HG03045 (cell line): ENCODE measurements at regions not wholly inside any gene's neighbourhood (a gene's known extent, or its start where the extent isn't known, plus 50 kb on each side); places are given as distances from the start of the nearest gene placed in this dataset.
"Not testable (repeated sequence)": the region's sequence is repeated elsewhere in the genome, so short reads cannot be mapped to it uniquely, and the experiment has no call there.

Source experiments
- ATAC-seq: cut with Tn5 transposase; IDR thresholded peaks from one replicate; pipeline ENCODE4 v1.9.1; 2021; ENCODE audit warnings: mild to moderate bottlenecking, moderate library complexity; ENCODE audit not compliant: unreplicated experiment

DNA sequence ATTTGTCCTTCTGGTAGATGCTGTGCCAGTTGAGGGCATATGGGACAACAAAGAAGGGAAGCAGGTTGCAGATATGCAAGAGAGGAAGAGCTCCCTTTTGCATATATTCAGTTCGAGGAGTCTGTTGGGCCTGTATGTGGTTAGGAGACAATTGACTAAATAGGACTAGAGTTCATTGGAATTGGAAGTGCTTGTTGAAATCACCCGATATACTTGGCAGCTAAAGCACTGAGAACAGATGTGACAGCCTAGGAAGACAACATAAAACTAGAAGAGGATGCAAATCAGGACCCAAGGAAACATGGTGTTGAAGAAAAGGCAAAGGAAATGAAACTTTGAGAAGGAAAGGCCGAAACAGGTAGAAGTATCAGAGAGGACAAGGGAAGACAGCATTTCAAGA lies 215.2 kb upstream of the P2RY1 start:
- ATAC-seq: no peak

DNA sequence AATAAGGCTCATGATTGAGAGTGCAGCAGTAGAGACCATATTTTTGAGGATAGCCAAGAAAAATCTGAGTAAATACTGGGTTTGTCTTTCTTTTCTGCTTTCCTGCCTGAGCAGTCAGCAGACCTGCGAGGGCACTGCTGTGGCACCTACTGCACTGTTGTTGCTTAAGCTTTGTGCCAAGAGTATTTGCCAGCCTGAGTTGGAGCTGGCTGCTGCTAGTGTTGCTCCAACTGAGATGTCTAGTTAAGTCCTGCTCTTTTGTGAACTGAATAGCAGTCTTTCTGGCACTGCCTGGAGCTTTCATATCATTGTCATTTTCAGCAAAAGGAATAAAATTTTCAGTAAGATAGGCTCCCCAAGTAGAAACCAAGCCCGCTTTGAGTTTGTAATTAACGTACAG lies 214.5 kb upstream of the P2RY1 start:
- ATAC-seq: no peak

DNA sequence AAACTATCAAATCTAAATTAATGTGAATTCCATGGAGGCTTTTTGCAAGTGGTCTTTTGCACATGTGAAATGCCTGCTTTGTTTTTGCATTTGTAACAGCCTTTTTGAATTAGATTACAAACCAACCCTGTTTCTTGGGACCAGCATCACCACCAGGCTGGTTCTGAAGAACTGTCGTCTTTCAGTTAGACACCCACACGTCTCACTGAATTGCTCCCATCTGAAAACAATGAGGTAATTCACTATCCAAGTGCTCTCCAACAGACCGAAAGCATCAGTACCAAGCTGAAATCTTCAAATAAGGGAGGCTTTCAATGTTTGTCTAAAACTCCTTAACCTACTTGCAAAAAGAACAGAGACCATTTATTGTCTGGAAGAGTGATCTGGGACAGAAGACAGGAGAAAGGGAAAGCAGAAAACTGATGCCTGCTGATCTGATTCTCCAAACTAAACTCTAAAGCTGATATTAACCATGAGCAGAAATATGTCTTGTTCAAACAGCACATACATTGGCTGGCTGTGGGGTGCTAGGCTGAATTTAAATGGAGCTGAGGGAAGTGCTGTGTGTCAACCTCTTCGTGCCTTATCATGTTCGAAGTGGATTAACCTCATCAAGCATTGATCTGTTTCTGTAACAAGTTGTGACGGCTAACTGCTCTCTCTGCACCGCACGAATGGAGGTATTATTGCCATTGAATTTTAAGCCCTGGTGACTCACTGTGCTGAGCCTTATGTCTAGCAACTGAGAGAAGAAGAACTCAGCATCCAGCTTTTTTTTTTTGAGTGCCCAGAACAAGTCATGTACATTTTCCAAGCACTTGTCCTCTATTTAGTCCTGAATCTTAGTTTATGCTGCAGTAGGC lies 213.7 kb upstream of the P2RY1 start:
- ATAC-seq: no peak

DNA sequence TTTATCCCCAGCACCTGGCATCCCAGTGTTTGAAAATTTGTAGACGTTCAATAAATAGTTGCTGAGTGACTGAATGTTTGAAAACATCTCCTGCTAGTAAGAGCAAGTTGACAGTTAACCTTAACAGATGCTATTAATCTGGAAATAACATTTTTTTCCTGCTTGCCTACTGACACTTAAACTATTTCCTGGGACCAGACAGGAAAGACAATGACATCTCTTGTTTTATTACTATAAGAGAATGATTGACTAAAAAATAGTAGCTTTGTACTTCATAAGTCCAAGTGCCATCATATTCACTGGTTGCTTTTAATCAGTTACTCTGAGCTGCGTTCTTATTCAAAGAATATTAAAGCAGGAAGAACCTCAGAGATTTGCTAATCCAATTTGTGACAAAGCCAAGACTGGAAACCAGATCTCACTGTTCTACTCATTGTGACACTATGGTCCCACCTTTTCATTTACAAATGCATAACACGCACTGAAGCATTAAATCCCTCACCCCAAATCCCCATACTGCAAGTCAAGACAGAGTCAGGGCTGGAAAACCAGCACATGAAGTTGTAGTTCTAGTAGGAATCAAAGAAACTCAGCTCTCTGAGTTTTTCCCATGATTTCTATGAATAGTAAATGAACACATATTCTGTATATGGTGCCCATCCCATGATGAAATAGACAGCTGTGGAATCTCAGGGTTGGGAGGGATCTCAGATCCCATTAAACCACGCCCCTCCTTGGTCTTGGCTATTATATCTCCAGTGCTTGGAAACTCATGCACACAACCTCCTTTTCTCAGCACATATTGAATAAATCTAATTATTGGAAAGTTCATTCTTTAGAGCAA lies 212.7 kb upstream of the P2RY1 start:
- no peak for ATAC-seq

DNA sequence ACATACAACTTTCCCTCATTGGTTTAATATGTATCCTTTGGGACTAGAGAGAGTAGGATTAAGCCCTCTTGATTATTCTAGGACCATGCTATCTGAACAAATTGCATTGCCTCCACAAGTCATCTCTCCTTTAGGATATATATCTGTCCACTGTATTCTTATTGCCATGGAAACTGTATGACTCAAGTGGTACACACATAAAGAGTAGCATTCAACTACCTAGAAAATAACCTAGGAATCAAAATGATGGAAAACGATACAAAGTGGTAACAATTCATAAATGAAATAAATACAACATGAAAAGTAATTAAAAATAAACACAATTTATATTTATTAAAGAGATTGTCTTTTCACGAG lies 212.1 kb upstream of the P2RY1 start:
- ATAC-seq: no peak

DNA sequence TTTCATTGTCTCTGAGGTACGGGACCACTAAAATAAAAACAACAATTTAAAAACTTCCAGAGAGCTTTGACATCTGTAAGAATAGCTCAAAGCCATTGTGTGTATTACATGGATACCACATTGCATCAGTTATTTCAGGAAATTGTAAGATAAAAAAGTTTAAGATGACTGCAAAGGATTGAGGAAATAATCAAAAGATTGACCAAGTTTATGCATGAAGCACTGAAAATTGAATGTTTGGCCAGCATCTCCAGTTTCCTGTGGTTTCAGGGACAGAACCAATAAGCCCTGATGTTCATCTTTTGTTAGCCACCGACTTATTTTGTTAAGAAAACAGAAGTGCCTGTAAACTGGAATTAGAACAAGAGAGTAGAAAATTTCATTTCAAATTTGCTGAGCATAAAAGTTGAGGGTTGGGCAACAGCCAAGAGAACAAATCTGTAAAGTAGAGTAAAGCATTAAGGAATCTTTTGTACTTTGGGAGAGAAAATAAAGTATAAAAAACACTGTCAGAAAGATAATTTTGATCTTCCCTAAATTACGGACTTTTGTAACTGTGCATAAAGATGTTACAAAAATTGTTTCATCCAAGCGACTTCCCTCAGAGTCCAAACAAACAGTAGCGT lies 211.5 kb upstream of the P2RY1 start:
- no peak for ATAC-seq

DNA sequence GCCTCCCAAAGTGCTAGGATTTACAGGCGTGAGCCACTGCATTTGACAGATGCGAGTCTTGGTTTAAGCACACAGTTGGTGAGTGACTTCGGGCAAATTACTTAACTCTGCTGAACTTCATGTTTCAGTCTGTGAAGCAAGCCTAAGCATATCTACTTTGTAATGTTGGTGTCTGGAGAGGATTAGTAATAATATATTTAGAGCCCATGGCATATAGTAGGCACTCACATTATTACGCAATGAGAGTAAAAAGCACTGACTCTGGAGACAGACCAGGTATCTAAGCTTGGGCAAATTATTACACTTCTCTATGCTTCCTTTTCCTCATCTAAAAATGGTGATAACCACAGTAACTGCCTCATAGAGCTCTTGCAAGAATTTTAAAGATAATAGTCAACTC lies 208.7 kb upstream of the P2RY1 start:
- no peak for ATAC-seq

DNA sequence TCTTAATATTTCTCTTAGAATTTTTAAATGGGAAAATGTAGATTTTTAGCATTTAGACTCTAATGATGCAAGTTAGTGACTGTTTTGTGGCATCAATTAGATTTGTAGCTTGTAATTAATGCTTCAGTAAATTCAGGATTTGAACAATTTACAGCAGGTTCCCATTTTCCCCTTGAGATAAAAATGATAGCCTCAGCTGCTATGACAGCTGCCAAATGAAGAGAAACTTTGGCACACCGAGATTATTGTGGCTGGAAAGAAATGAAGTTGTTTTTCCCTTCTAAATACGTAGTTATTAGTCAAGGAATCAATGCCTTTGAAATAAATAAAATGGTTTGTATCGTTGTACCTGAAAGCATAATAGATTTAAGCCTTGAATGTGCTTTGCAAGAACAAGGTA lies 206.4 kb upstream of the P2RY1 start:
- ATAC-seq: no peak

DNA sequence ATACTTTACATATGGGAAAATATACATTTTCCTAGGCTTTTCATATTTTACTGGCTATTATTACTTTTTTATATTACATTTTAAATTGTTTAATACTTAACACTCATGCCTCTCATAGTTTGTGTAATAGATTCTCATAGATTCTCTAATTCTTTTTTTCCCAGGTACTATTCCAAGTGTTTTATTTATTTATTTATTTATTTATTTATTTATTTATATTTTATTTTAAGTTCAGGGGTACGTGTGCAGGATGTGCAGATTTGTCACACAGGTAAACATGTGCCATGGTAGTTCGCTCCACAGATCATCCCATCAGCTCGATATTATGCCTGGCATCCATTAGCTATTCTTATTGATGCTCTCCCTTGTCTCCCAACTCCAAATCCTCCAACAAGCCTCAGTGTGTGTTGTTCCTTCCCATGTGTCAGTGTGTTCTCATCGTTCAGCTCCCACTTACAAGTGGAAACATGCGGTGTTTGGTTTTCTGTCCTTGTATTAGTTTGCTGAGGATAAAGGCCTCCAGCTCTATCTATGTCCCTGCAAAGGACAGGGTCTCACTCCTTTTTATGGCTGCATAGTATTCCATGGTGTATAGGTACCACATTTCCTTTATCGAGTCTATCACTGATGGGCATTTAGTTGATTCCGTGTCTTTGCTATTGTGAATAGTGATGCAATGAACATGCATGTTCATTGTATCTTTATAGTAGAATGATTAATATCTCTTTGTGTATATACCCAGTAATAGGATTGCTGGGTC lies 205.4 kb upstream of the P2RY1 start:
- ATAC-seq: no peak

DNA sequence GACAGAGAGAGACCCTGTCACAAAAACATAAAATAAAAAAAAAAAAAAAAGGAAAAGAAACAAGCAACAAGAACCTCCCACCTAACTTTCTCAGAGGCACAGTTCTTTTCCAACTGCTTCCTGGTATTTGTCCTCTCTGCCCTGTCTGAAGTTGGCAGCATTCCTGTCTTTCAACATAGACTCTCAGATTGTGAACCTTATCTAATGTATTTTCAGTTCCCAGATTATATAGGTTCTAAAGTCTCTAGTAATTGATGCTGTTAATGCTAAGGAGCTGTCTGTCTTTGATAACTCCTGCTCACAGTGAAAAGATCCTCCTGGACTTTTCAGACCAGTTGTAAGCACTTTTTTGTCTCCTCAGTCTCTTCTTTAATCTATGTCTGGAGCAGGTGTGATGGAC lies 199.5 kb upstream of the P2RY1 start:
- no peak for ATAC-seq

DNA sequence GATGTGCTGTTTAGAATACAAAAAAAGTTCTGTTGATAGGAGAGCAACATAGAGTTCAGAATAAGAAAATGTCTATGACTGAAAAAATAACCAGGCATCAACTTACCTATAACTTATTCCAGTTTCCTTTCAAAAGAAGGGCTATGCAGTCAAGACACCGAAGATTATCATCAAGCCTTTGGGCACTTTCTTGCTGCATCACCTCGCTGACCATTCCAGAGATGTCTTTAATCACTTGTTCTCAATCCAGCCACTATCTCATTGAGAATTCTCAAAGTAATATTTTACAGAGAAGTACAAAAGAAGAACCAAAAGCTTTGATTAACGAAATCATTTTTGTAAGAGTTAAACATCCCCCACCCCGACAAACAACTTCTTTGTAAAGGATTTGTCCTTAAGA lies 198.3 kb upstream of the P2RY1 start:
- ATAC-seq: no peak

DNA sequence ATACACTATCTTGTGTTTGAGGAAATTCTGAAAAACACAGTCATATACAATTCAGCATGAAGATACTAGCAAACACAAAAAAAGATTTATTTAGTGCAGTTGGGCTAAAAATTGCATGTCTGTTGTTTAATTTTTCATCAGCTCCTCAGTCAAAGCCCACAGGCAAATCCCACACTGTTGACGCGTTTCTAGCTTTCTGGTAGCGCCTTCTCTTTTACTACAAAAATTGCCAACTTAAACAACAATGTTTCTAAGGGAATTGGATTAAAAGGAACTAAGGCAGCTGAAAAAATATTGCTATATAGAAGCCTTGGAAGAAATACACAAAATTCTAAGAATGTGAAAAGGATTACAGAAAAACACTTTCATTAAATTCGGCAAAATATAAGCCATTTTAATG lies 196.7 kb upstream of the P2RY1 start:
- ATAC-seq: no peak

DNA sequence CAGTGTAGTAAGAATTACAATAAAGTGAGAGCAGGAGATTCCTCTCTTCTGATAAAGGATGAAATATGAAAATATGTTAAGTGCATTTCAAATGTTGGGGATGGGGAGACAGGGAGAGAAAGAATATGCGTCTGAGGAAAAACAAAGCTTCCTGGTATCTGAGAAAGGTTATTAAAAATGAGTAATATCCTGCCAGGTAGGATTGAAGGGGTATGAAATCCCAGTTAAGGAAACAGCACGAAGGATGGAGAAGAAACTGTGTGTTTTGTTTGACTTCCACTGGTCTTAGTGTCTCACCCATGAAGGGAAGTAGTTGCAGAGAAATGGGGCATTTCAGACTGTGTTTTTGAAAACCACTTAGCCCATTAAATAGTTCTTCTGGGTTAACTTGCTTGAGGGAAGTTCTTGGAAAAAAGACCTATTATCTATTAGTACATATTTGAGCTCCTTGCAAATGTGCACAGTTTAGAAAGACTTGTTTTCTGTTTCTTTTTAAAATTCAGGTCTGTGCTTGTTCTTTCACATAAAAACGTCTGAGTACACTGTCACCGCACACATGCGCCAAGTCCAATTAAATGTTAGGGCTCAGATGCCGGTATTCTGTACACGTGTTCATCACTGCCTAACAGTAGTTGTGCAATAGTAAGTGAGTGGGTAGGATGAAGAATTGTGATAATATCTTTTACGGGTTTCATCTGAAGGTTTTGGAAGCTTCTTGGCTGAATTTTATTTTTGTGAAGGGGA lies 196.1 kb upstream of the P2RY1 start:
- no peak for ATAC-seq

DNA sequence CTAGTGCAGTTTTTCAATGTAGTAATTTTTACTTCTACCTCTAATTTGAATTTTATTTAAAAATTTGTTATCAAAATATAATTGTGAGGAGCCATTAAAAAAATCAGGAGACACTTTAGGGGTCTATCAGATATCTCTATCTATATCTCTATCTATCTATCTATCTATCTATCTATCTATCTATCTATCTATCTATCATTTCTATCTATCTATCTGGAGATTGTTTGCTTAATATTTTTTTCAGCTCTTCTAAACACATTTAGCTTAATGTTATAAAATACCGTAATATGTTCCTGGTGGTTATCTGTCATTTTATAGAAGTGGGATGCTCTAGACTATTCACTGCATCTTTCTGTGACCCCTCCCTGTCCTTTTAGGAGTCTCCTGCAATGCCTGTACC lies 193.7 kb upstream of the P2RY1 start:
- no peak for ATAC-seq

DNA sequence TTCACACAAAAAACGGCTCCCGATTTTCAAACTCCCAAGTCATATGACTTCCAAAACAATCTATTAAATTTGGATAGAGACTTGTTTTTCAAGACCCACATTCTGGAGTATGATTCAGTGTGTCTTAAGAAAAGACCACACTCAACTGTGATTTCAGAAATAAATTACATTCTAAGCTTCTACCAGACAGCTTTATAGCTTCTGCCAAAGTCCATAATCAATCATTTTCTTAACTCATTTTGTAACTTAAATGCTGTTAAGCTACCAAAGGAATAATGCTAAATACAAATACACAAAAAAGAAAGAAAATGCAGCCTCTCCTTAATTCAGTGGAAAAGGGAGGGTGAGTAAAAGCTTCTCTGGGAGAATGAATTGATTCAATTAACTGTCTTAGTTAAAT lies 192.3 kb upstream of the P2RY1 start:
- ATAC-seq: no peak

DNA sequence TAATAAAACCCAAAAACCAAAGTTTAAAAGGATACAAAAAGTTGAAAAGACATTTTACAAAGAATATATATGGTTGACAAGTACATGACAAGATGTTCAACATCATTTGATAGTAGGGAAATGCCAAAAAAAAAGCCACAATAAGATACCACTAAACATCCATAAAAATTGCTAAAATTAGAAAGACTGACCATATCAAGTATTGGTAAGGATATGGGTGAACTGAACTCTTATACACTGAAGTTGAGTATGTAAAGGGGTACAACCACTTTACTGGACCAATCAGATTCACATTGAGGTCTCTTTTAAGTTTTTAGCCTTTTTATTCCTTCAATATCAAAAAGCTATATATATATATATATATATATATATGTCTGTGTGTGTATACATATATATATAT lies 190.5 kb upstream of the P2RY1 start:
- ATAC-seq: no peak

DNA sequence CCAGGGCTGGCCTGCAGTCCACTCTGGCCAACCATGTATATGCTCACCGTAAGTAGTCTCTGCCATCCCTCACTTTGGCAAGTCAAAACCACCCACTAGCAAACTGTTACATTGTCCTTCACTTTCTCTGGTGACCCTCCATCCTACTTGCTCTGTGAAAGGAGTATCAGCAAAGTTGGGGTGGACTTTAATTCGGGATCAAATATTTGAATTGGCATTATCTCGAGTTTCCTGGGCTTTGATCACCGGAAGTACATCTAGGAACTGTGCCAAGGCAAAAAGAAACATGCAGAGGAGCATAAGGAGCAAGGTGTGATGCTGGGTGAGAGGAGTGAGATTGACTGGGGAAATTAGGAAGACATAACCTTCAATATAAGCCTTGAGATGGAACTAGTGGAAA lies 188.9 kb upstream of the P2RY1 start:
- no peak for ATAC-seq

DNA sequence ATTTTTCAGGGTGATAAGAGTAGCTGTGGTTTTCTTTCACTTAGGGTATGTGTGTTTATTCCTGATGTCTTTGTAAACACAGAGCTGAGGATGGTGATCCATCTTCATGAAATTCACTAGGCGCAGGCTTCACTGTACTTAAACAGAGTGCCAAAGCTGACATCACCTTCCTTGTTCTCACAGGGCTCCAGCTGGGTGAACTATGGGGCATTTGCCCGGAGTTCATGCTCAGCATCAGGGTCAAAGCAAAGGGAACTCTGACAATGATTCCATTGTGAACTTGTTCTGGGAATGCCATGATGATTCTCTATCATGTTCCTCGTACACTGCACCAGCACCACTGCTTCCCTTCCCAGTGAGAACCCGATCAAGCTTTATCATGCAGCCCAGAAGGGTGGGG lies 184.8 kb upstream of the P2RY1 start:
- ATAC-seq: no peak

DNA sequence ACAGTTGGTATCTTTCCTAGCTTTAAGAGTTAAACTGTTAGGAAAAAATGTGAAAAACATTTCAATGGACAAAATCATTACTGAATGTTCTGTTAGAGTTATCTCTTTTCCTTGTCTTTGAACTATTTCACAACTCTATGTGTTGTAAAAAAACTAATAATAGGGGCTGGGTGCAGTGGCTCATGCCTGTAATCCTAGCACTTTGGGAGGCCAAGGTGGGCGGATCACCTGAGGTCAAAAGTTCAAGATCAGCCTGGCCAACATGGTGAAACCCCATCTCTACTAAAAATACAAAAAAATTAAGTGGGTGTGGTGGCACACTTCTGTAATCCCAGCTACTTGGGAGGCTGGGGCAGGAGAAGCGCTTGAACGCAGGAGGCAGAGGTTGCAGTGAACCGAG lies 184.0 kb upstream of the P2RY1 start:
- not testable (repeated sequence) for ATAC-seq

DNA sequence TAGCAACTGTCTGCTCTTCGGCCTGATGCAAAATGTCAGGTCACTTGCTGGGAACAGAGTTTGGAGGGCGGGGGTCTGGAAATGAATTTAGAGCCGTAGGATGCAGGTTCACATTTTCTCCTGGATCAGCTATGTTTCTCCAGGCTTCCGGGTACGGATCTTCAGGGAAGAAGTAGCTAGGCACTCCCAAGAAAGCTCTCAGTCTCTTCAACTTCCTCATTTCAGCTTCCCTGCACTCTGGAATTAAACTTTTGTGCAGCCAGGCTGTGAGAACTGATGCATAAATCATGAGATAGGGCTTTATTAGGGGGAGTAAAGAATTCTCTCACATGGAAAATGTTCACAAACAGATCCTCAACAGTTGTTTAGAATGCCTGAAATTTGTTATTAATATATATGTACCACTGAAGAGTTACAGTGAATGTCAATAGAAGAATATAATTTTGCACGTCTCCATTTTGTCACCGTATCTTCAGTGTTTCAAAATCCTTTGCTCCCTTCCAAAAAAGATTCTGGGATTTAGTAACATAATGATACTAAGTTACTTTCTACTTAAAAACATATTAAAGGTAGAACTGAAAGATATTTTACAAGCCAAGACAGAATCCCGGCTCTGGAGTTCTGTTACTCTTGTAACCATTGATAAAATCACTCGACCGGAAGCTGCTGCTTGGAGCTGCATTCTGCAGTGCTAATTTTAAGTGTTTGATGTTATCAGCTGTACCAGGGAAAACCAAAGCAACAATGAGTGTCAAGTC lies 178.5 kb upstream of the P2RY1 start:
- no peak for ATAC-seq
